Upper lobe of left lung (tissue), 4 donors: ENCODE measurements at regions not wholly inside any gene's neighbourhood (a gene's known extent, or its start where the extent isn't known, plus 50 kb on each side); places are given as distances from the start of the nearest gene placed in this dataset.

Experiments
- CTCF ChIP-seq, 6 experiments: fragments of 450-650 bp in 4 of 6; fragments of 200-600 bp in 2 of 6; sonication (generic) in 2 of 6; IDR thresholded peaks; one replicate each; pipeline ENCODE4 v1.5.1; 2016 to 2019; ENCODE audit warnings: antibody characterized with exemption in 6 of 6
- POLR2A ChIP-seq, 4 donors: fragments of 450-650 bp; IDR thresholded peaks; one replicate each; pipeline ENCODE4 v1.5.1; 2016 to 2017; ENCODE audit warnings: antibody characterized with exemption in 4 of 4, mild to moderate bottlenecking in 2 of 4

DNA sequence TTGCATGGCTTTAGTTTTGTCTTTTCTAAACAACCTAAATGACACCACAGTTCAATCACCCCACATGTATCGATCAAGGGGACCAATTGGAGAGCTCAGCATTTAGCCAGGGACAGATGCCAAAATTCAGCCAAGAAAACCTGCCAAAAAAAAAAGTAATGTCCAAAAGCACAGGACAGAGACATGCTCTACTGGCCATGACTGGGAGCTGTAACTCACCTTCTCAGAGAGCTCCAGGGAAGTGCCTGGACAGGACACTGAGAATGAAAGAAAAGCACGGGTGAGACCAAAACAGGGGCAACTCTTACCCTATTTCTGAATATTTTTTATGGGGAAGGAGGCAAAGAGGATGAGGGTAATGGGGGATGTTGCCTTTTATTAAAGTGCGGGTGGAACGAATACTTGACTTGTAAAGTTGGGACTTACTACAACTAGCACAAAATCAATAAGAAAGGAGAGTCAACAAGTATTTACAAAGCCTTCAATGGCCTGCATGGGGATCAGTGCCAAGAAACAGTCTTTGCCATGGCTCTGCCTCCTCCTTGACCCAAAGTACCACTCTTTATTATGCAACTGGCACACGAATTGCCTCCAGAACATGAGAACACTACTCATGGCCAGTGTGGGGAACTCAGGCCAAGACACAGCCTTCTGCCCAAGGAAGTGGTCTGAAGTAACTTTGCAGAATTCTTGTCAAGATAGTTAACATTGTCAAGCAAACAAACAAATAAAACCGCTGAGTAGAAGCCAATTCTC lies 72.9 kb upstream of the HK2 start:
- no peak for TF ChIP-seq CTCF (IDR thresholded peaks at IDR 0.05)
- TF ChIP-seq POLR2A (IDR thresholded peaks at IDR 0.05): no peak
